Osteoblast (primary cell): ENCODE measurements at regions not wholly inside any gene's neighbourhood (a gene's known extent, or its start where the extent isn't known, plus 50 kb on each side); places are given as distances from the start of the nearest gene placed in this dataset.

Experiments
- DNase-seq: peaks from one replicate; pipeline ENCODE4 v3.0.0; 2011; ENCODE audit warnings: low spot score, mixed read lengths; ENCODE audit not compliant: insufficient read length; ENCODE audit errors: missing footprints
- H2AFZ ChIP-seq: 2 replicates; pipeline ENCODE4 v1.6.0; 2011; ENCODE audit warnings: mild to moderate bottlenecking, low read length
- H3K27ac ChIP-seq: 2 replicates; pipeline ENCODE4 v1.5.1; 2011; ENCODE audit warnings: mild to moderate bottlenecking, low read depth, low read length, moderate library complexity
- H3K27me3 ChIP-seq: 2 replicates; pipeline ENCODE4 v1.6.0; 2012; ENCODE audit warnings: mild to moderate bottlenecking, control low read depth, inconsistent platforms, low read length, moderate library complexity; ENCODE audit not compliant: insufficient read depth
- H3K36me3 ChIP-seq: 2 replicates; pipeline ENCODE4 v1.5.1; 2011; ENCODE audit warnings: mild to moderate bottlenecking, low read length, control low read depth, moderate library complexity; ENCODE audit not compliant: insufficient read depth
- H3K4me1 ChIP-seq: 2 replicates; pipeline ENCODE4 v1.5.1; 2011; ENCODE audit warnings: mild to moderate bottlenecking, low read length, control low read depth, moderate library complexity; ENCODE audit not compliant: insufficient read depth
- H3K4me2 ChIP-seq: 2 replicates; pipeline ENCODE4 v1.6.0; 2011; ENCODE audit warnings: mild to moderate bottlenecking, low read length; ENCODE audit not compliant: insufficient read depth
- H3K4me3 ChIP-seq: fragments of 200-600 bp; sonication (generic); 3 replicates; pipeline ENCODE4 v1.5.1; 2012; ENCODE audit warnings: mild to moderate bottlenecking, low read length, inconsistent platforms; ENCODE audit not compliant: insufficient read depth
- H3K79me2 ChIP-seq: 2 replicates; pipeline ENCODE4 v1.6.0; 2012; ENCODE audit warnings: mild to moderate bottlenecking, low read length, control low read depth, inconsistent platforms; ENCODE audit not compliant: insufficient read depth
- H3K9me3 ChIP-seq: 2 replicates; pipeline ENCODE4 v1.5.1; 2011; ENCODE audit warnings: low read depth, low read length, control low read depth
- H4K20me1 ChIP-seq: 2 replicates; pipeline ENCODE4 v1.6.0; 2012; ENCODE audit warnings: mild to moderate bottlenecking, low read length, control low read depth; ENCODE audit not compliant: insufficient read depth
- TF ChIP-seq, protein P1 (sequence below): IDR thresholded peaks from 2 replicates; pipeline ENCODE4 v1.5.1; 2011; ENCODE audit warnings: mild to moderate bottlenecking, low read depth, low read length, moderate library complexity; ENCODE audit errors: extremely low read depth

DNA sequence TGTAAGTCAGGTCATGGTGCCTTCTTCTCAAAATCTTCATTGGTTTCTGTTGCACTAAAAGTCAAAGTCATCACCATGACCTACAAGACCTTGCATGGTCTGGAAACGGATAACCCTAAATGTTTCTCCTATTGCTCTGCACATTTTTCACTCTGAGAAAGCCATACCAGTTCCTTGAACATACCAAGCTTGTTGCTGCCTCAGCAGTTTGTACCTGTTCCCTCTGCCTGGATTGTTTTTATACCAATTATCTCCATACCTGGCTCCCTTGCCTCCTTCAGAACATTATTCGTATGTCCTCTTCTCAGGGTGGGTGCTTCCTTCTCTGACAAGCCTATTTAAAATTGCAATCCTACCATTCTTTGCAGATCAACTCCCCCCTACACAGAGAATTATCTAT lies 498.4 kb downstream of the DSC3 start:
- Histone ChIP-seq H3K36me3 (no peaks in the 10 kb centered on the region), H3K27me3 (no peaks in the 10 kb centered on the region), H4K20me1 (no peaks in the 10 kb centered on the region), H3K4me1 (no peaks in the 10 kb centered on the region), H3K27ac (no peak overlapping the region), H3K4me2 (no peak overlapping the region), H3K79me2 (no peaks in the 10 kb centered on the region), H3K9me3 (no peaks in the 10 kb centered on the region), H2AFZ (no peak overlapping the region), H3K4me3 (no peak overlapping the region)
- DNase-seq, result no peak
- TF ChIP-seq, protein P1, sequence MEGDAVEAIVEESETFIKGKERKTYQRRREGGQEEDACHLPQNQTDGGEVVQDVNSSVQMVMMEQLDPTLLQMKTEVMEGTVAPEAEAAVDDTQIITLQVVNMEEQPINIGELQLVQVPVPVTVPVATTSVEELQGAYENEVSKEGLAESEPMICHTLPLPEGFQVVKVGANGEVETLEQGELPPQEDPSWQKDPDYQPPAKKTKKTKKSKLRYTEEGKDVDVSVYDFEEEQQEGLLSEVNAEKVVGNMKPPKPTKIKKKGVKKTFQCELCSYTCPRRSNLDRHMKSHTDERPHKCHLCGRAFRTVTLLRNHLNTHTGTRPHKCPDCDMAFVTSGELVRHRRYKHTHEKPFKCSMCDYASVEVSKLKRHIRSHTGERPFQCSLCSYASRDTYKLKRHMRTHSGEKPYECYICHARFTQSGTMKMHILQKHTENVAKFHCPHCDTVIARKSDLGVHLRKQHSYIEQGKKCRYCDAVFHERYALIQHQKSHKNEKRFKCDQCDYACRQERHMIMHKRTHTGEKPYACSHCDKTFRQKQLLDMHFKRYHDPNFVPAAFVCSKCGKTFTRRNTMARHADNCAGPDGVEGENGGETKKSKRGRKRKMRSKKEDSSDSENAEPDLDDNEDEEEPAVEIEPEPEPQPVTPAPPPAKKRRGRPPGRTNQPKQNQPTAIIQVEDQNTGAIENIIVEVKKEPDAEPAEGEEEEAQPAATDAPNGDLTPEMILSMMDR, result no peak

DNA sequence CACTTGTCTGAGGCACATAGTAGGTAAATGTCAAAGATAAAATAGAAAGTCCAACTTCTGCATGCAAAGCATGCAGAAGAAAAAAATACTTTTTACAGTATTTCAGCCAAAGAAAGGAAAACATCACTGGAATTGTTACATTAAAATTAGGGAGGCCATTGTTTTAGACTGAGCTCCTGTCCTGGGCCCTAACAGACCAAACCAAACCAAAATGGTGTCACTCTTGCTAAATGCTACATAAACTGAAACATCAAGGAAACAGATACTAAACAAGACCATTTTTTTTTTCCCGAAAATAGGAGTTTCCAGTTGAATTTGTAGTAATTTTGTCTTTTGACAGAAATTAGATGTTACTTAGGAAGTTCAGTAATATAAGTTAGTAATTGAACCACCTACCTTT lies 508.8 kb downstream of the DSC3 start:
- no peak for DNase-seq
- Histone ChIP-seq H3K4me1 (no peaks in the 10 kb centered on the region), H3K27ac (no peak overlapping the region), H3K27me3 (no peaks in the 10 kb centered on the region), H3K36me3 (no peaks in the 10 kb centered on the region), H3K4me3 (no peak overlapping the region), H4K20me1 (no peaks in the 10 kb centered on the region), H2AFZ (no peak overlapping the region), H3K79me2 (no peaks in the 10 kb centered on the region), H3K4me2 (no peak overlapping the region), H3K9me3 (no peaks in the 10 kb centered on the region)
- TF ChIP-seq, protein P1, result no peak

GRCh38 chr18:30527917-30528316 lies 514.6 kb downstream of the DSC3 start:
- DNase-seq, result no peak
- Histone ChIP-seq H3K4me1 (no peaks in the 10 kb centered on the region), H3K27ac (no peak overlapping the region), H3K27me3 (no peaks in the 10 kb centered on the region), H3K36me3 (no peaks in the 10 kb centered on the region), H4K20me1 (no peaks in the 10 kb centered on the region), H3K4me2 (no peak overlapping the region), H2AFZ (no peak overlapping the region), H3K79me2 (no peaks in the 10 kb centered on the region), H3K4me3 (no peak overlapping the region), H3K9me3 (no peaks in the 10 kb centered on the region)
- TF ChIP-seq, protein P1, result no peak

DNA sequence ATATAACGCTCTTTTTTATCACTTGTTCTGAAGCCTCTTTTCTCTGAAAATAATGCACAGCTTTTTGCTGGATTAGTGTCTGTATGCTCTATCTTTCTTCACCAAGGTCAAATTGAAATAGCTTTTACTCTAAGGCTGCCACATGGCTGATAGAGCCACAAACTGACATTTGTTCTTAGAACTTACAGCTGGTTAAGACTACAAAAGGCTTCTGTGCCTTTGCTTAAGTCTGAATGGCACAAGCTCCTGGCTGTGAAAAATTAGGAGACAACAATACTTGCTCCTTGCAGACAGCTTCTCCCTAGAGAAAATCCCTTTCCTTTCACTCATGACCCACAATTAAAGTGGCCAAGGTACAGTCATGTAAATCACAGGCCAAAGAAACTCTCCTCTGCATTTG lies 515.3 kb downstream of the DSC3 start:
- Histone ChIP-seq H3K27ac (no peak overlapping the region), H3K4me1 (no peaks in the 10 kb centered on the region), H3K4me2 (no peak overlapping the region)

More for the DNA sequence above, 515.3 kb downstream of the DSC3 start:
- H2AFZ ChIP-seq, result no peak overlapping the region
- TF ChIP-seq, protein P1, result no peak
- H3K4me3 ChIP-seq, result no peak overlapping the region
- H3K79me2 ChIP-seq, result no peaks in the 10 kb centered on the region
- DNase-seq, result no peak
- no peaks in the 10 kb centered on the region for H4K20me1 ChIP-seq
- no peaks in the 10 kb centered on the region for H3K27me3 ChIP-seq
- H3K36me3 ChIP-seq, result no peaks in the 10 kb centered on the region
- H3K9me3 ChIP-seq, result no peaks in the 10 kb centered on the region
